NCI-H1694 (cell line): ENCODE measurements at regions not wholly inside any gene's neighbourhood (a gene's known extent, or its start where the extent isn't known, plus 50 kb on each side); places are given as distances from the start of the nearest gene placed in this dataset.

Experiments
- DNase-seq: peaks from one replicate; lab custom pipeline; 2025; lab: John Stamatoyannopoulos, UW

DNA sequence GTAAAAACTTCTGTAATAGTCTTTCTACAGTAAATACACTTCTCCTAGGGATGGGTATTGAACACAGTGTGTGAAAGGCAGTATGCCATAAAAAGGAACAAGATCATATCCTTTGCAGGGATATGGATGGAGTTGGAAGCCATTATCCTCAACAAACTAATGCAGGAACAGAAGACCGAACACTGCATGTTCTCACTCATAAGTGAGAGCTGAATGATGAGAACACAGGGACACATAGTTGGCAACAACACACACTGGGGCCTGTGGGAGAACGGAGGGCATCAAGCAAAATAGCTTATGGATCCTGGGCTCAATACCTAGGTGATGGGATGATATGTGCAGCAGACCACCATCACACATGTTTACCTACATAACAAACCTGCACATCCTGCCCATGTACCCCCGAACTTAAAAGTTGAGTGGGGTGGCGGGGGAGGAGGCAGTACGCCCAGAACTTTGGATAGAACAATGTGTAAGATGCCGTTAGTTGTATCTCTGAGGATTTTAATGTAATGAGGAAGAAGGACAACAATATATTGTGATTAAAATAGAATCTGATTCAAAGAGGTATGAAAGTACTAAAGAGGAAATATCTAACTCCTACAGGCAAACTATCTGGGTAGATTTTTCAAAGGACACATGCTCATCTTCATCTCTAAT lies 183.2 kb downstream of the NDFIP2 start:
- no peak for DNase-seq

DNA sequence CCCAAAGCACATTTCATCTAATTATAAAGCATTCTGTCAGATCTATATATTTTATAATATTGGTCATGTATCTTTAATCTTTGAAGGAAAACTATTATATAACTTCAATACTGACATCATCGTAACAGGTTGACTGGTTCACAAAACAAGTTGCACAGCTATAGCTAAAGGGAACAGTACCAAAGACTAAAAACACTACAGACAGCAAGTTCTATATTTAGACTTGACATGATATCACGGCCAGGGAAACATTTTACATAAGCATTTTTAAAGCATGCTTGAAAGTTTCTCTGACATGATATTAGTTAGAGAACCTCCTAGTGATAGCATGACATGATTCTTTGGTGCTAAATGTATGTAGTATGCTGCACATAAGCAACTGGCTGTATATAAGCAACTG lies 182.5 kb downstream of the NDFIP2 start:
- DNase-seq: no peak

DNA sequence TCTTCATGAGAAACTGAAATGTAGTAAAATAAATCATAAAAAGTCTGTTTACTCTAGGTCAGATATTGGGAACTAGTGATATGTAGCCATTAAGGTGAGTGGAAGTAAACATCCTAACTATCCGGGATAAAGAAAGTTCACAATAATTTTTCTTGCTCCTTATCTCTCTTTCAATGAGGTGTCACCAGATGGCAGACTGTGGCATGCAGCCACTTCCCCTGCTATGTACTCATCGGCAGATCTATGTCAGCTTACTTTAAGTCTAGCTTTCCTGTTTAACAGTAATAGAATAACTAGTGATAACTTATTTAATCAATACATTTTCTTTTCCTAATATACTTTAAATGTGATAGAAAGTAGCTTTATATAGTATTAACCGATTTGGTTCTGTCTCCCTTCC lies 181.9 kb downstream of the NDFIP2 start:
- peak; percentile 42 for DNase-seq

DNA sequence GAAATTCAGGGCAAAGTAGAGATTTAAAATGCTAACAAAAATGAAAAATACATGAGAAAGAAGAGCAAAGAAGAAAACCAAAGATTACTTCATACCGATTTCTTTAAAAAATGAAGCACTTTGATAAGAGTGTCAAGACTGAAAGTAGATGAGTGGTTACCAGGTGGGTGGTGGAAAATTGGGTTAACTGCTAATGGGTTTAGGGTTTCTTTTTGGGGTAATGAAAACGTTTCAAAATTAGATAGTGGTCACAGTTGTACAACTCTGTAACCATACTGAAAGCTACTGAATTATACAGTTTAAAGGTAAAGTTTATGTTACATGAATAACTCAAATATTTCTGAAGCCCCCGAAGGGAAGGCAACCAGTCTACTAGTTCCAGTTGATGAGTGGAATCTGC lies 179.4 kb downstream of the NDFIP2 start:
- DNase-seq: no peak

DNA sequence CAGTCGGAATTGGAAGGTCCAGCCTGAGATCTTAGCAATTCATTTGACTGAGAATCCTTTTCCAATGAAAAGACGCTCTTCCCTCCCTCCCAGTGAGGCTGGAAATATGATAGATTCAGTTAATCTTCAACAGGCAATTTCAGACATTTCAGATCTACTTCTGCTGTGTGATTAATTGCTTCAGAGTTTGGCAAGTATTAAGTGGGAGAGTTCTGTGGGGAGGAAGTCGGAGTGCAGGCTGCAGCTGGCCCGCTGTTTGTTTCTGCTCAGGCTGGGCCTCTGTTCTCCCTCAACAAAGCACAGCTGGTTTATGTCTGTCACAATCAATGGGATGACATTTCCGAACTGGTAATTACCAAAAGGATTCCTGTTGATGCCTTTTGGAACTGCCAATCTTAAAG lies 178.2 kb downstream of the NDFIP2 start:
- no peak for DNase-seq

DNA sequence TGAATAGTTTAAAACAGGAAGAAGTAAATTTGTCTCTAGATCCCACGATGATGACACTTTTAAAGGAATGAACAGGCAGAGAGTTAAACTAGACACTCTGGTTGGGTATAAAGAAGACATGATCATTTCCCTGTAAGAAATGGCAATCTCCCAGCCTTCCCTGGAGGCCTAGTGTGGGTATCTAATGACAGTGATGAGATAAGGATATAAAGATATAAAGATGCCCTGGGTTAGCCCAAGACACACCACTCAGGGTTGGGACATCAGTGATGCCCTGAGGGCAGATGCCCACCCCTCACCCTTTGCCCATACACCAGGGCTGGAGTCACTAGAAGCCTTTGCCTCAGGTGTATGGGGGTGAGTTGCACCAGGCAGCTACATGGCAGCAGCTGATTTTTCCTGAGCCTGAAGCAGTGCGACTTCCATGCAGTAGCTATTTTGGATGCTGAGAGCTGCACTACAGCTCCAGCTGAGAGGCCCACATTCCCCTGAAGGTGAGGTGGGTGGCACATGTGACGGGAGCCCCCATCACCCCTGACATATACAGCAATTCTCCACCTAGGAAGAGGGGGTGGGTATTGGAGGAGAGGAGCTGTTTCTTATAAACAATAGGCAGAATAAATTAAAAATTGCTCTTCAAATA lies 177.5 kb downstream of the NDFIP2 start:
- no peak for DNase-seq

DNA sequence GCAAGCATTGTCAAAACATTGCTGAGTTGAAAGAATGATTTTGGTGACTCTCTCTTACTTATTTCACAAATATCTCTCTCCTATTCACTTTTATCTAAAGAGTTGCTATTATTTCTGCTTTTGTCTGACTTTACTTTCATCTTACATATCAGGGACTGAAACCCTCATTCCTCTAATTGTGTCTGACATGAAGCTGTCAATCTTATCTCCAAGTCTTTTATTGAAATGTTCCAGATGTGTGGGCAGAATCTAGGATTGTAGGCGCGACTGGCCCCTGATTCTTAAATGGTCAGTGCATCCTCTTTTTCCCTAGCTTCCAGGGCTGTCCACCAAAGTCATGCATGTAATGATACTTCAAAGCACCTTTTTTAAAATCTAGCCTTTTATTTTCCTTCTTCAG lies 174.6 kb downstream of the NDFIP2 start:
- DNase-seq: no peak

DNA sequence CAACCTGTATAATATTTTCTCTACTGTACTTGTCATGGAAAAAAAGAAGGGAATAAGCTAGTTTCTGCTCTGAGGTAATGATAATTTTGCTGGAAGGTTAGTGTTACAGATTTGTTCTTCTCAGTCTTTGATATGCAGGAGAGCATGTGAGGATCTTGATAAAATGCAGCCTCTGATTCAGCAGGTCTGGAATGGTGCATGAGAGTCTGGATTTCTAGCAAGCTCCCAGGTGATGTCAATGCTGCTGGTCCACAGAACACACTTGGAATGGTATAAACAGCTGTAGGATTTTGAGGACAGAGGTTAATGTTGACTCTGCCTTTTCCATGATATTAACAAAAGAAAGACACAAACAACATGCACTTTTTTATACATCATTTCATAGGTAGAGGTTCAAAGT lies 173.6 kb downstream of the NDFIP2 start:
- DNase-seq: no peak

DNA sequence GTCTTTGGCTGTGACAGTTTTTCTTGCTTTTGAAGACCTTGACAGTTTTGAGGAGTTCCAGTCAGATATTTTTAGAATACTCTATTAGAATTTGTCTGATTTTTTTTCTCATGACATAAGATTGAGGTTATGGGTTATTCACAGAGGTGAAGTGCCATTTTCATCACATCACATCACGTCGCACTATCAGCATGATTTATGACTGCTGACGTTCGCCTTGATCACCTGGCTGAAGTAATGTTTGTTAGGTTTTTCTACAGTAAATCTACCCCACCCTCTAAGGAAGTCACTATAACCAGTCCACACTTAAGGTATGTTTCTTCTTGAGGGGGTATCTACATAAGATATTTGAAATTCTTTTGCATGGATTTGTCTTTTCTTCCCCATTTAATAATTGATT lies 169.7 kb downstream of the NDFIP2 start:
- no peak for DNase-seq

DNA sequence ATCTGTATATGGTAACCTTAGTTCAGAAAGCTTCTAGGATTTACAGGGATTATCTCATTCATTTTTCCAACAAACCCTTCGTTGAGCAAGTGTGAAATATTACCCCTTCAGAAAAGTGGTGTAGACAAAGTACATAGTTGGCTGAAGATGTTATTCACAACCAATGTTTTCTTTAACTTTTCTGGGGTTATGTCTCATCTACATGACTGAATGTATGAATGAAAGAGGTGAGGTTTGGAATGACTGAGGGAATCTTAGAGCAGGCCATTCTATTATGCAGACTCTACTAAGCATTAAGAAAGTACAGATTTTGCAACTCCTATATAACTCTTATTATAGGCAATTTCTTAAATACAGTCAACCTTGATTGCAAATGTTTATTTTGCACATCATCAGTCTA lies 167.2 kb downstream of the NDFIP2 start:
- DNase-seq: no peak

DNA sequence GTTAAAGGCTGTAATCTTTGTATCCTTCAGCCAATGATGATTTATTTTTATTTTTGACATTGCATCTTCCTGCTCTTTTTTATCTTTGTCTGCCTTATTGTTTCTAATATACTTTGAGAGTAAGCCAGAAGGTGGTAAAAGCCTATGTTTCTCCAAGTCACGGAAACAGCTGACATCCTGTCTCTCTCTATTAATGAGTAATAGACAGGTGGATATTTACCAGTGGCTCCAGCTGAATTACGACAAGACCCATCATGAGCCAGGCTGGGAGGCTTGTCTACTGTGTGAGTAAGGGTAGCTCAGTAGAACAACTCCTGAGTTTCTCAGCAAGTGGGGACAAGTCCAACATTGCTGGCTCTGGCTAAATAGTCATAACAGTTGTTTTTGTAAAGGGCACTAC lies 166.6 kb downstream of the NDFIP2 start:
- DNase-seq: peak; percentile 59

DNA sequence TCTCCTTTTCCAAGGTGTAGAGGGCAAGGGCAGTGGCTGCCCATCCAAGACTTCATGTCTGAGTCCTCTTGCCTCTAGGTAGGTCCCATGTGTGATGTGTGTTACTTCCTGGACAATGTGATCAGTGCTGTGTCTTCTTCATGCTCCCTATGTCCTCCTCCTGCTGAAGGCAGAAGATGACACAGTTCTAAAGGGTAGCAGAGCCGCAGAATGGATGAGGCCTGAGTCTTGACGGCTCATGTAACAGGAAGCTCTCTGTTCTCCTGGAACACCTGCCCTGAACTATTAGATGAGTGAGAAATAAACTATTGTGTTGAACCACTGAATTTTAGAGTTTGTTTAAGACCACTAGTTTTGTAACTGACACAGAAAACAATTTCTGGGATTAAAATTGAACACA lies 165.9 kb downstream of the NDFIP2 start:
- DNase-seq: no peak

DNA sequence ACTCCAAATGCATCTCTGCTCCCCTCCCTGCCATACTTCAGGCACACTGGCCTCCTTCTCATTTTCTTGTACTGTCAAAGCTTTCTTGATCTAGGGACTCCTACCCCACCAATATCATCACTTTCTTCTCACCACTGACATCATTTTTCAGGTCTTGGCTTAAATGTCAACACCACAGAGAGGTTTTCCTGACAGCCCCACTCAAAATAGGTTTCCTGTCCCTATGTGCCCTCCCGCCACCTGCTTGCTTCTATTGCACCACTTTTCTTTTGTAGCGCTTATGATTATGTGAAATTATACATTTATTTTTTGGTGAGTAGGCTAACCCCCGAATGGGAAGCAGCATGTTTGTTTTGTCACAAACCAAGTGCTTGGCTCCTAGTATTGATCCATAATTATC lies 164.6 kb downstream of the NDFIP2 start:
- no peak for DNase-seq

DNA sequence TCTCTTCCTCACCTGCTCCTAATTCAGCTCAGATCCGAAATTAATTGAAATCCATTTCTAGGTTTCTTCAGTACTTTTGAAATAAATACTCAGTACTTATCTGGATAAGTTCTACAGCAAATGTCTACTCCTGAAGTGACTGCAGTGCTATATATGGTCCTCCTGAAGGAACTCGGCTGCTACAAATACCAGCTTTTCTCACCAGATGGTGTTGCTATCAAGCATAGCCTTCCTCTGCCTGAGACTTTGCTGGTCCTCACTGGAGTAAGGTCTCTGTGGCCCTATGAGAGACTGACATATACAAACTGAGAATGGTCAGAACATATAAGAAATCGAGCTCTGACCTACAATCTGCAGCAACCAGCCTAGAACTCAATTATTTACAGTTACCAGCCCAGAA lies 161.6 kb downstream of the NDFIP2 start:
- DNase-seq: no peak

DNA sequence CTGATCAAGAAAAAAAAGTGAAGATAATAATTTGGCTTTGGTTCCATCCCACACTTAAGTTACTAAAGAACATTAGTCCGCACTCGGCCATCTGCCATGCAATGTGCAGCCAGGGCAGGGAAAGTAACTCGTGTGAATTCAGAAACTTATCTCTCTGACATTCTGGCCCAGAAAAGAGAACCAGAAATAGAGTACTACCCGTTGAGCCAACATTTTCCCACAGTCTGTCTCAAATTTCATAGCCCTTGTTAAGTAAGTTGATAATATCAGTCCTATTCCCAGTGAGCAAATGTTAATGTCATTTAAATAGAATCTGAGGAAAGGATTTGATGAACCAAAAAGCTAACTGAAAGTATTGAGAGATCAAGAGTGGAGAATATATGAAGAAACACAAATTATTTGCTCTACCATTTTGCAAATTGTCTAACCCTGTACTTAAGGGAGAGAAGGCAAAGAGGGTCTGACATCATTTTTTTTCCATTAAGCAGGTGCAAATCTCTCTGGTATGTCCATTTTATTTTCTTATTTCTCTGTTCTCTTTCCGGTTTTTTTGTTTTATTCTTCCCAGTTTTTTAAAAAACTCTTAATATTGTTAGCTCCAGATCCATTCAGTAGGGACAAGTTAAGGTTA lies 156.3 kb downstream of the NDFIP2 start:
- no peak for DNase-seq

DNA sequence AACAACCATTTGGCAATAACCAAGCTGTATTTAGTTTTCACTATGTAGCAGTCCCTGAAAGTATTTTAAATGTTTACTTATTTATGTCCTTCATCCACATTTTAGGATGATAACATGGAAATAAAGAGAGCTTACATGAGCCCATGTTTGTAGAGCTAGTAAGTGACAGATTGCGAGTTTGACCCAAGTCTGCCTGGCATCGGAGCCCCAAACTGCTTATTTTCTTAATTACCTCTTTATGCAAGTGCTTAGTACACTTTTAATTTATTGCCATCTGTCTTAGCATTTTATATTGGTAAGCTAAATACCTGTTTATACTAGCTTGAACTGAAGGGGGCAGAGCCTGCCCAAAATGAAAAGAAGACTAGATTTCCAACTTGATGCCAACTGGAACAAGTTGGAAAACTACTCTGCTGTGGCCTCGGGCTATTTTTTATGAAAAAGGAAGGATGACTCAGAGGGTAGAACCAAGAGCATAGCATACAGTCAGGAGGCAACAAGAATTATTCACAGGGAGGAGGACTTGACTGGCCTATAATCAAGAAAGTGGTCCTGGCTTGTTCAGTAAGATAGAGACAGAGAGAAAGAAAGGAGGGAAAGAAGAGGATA lies 150.2 kb downstream of the NDFIP2 start:
- DNase-seq: peak; percentile 79

DNA sequence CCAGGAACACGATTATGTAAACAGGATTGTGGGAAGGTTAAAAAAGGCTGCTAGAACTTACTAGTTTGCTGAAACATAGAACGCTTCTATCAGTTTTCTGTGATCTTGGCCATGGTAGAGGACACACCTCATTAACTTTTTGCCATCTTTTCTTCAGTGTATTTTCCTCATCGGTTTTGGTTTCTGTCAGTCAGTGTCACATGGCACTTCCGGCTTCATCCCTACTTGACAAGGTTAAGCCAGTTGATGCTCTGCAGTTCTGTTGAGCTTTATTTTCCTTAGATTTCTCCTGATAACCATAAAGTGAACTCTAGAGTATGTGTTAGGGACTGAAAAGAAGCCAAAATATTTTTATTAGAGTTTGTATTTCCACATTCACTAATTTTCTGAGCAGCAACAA lies 147.5 kb downstream of the NDFIP2 start:
- no peak for DNase-seq

DNA sequence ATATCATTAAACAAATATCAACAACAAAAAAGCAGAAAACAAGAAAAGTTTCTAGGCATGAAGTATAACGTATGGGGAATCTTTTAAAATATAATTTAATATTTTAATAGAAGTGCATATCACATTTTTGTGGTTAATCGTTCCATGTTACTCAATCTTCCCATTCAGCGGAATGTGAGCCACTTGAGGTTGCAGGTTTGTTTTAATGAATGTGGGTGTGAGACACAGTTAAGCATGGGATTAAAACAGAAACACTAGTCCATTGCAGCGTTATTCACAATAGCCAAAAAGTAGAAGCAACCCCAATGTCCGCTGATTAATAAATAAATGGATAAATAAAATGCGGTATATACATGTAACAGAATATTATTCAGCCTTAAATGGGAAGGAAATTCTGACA lies 146.0 kb downstream of the NDFIP2 start:
- DNase-seq: no peak

DNA sequence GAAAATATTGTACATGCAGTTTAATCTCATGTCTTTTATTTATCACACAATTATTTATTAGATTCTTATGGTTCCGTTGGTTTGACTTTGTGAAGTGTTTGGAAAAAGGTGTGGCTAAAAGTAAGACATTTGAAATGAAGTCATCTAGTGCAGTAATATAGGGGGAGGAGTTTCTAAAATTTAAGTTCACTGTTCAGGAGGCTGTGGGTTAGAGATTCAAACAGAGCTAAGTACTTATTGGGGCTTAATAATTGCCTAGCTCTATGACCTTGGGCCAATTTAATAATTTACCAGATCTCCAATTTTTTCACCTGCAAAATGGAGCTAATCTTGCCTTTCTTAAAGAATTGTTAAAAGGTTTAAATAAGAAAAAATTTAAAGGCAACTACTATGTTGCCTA lies 144.6 kb downstream of the NDFIP2 start:
- no peak for DNase-seq

DNA sequence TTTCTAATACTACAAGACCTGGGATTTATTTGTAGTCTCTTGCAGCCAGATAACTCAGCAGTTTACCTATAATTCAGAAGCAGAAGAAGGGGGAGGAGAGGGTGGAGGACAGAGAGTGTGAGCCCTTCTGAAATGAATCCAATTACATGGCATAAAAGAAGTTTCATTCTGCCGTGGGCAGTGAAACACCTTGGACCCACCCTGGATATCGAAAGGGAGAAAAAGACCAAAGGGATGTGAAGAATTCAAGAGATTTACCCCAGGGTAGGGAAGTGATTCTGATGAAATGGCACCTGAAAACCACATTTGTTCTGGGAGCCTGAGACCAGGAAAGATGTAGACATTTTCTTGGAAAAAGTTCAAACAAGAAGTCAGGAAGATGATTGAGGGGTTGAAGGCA lies 140.9 kb downstream of the NDFIP2 start:
- DNase-seq: no peak

DNA sequence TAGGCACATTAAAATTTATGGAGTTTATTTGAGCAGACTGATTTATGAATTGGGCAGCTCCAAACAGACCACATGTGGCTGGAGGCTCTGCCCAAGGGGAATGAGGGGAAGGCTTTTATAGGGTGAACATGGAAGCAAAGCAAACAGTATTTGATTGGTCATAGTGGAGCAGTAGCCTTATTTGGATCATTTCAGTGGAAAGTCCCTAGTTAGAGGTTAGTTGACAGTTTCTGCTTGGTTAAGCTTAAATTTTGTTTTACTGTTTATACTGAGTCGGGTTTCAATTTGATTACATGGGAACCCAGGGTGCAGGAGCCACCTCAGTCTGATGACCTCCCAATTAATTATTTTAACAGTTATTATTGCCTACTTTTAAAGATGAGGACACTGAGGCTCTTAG lies 140.5 kb downstream of the NDFIP2 start:
- DNase-seq: no peak

DNA sequence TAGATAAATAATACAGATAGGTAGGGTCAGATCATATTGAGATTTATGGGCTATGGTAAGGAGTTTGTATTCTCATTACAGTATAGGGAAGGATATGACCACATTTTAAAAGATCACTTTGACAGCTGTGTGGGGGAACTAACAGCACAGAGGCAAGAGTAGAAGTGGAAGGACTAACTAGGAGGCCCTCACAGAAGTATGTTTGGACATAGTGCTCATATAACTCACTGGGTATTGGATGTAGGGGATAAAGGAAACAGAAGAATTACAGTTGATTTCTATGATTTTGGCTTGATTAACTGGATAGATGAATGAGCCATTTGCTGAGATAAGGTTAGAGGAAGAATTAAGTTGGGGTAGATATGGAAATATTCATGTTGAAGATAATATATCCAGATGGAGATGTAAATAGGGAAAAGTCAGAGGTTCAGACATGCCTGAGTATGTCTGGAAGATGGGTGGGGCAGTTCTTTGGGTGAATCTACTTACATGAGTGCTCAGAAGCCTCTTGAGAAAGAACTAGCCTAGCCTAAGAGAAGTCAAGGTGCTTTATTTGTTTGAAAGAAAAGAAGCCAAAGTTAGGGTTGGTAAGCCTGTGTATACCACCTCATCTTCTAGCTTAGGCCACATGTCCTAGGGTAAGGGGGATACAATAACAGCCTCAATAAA lies 133.4 kb downstream of the NDFIP2 start:
- no peak for DNase-seq

DNA sequence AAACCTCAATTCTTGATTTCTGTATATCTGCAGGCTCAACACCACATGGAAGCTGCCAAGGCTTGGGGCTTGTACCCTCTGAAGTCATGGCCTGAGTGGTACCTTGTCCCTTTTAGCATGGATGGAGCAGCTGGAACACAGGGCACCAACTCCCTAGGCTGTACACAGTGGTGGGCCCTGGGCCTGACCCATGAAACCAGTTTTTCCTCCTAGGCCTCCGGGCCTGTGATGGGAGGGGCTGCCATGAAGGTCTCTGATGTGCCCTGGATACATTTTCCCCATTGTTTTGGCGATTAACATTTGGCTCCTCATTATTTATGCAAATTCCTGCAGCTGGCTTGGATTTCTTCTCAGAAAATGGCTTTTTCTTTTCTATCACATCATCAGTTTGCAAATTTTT lies 131.6 kb downstream of the NDFIP2 start:
- no peak for DNase-seq
